Gastroesophageal sphincter (tissue), 3 donors: ENCODE measurements at regions not wholly inside any gene's neighbourhood (a gene's known extent, or its start where the extent isn't known, plus 50 kb on each side); places are given as distances from the start of the nearest gene placed in this dataset.

Experiments used
- CTCF ChIP-seq, 4 experiments: fragments of 200-600 bp in 2 of 4; fragments of 450-650 bp in 2 of 4; sonication (generic) in 1 of 4; IDR thresholded peaks; one replicate each; pipeline ENCODE4 v1.5.1; 2017 to 2019; ENCODE audit warnings: antibody characterized with exemption in 4 of 4, mild to moderate bottlenecking in 2 of 4, moderate library complexity in 2 of 4
- EP300 ChIP-seq: sonication (generic); formaldehyde crosslinking; IDR thresholded peaks from one replicate; pipeline ENCODE4 v1.6.1; 2017; ENCODE audit warnings: antibody characterized with exemption, mild to moderate bottlenecking
- POLR2A ChIP-seq, 2 donors: fragments of 450-650 bp; IDR thresholded peaks; one replicate each; pipeline ENCODE4 v1.6.1; 2017; ENCODE audit warnings: antibody characterized with exemption in 2 of 2, mild to moderate bottlenecking in 2 of 2, moderate library complexity in 1 of 2
- POLR2AphosphoS5 ChIP-seq: sonication (generic); formaldehyde crosslinking; IDR thresholded peaks from one replicate; pipeline ENCODE4 v1.6.1; 2017; ENCODE audit warnings: antibody characterized with exemption

GRCh38 chr18:72273025-72273424 is 271.1 kb downstream of the CBLN2 start:
- no peak for TF ChIP-seq CTCF (IDR thresholded peaks at IDR 0.05)
- TF ChIP-seq POLR2A (IDR thresholded peaks at IDR 0.05) = no peak
- no peak for TF ChIP-seq EP300
- no peak for TF ChIP-seq POLR2AphosphoS5
